RCC 7860 (cell line): ENCODE measurements at regions not wholly inside any gene's neighbourhood (a gene's known extent, or its start where the extent isn't known, plus 50 kb on each side); places are given as distances from the start of the nearest gene placed in this dataset.
"Not testable (repeated sequence)": the region's sequence is repeated elsewhere in the genome, so short reads cannot be mapped to it uniquely, and the experiment has no call there.

Source experiments
- DNase-seq: peaks from one replicate; pipeline ENCODE4 v3.0.0-alpha.2; 2015; ENCODE audit warnings: low spot score
- FAIRE-seq: peaks from 2 replicates; lab custom pipeline; 2012; peaks lifted over from hg19 to GRCh38; lab: Jason Lieb, UNC

DNA sequence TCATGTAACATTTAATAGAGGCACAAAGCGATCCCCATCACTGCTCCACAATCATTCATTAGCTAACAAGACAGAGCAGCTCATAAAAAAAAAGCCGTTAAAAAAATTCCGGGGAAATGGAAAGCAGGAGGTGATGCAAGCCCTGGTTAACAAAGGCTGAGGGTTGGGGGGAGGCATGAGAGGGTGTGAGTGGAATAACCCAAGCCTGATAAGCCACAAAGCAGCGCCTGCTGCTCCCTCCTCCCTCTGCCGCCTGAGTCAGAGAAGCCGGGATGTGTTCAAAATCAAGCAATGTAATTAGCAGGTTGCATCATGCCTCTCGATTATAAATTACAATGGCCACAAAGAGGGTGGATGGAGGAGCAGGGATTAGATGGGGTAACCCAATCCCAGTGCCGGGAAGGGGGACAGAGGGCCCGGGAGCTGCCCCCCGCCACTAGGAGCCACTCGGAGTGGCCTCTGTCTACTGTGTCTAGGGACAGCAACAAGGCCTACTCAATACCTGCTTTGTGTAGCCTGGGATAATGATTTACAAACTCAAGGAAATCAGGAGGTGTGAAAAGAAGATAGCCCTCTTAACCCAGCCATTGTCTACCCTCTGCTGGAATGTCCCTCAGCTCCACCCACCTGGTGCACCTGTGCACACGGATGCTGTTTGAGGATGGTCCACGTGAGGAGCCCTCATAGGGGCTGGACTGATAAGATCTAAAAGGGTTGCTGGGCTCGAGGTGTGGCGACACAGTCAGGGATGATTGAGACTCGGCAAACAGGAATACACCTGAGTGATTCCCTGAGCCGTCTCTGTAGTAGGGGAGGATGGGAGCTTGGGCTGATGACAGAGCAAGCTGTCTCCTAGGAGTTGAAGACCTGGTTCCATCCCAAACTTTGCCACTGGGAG is 156.9 kb downstream of the VEGFA start:
- DNase-seq (peak; percentile 77), FAIRE-seq (peak; percentile 85)

GRCh38 chr6:43925636-43926139 is 155.7 kb downstream of the VEGFA start:
- not testable (repeated sequence) for FAIRE-seq, DNase-seq

GRCh38 chr6:43924222-43924702 is 154.3 kb downstream of the VEGFA start:
- peak; percentile 85 for FAIRE-seq
- peak; percentile 91 for DNase-seq

DNA sequence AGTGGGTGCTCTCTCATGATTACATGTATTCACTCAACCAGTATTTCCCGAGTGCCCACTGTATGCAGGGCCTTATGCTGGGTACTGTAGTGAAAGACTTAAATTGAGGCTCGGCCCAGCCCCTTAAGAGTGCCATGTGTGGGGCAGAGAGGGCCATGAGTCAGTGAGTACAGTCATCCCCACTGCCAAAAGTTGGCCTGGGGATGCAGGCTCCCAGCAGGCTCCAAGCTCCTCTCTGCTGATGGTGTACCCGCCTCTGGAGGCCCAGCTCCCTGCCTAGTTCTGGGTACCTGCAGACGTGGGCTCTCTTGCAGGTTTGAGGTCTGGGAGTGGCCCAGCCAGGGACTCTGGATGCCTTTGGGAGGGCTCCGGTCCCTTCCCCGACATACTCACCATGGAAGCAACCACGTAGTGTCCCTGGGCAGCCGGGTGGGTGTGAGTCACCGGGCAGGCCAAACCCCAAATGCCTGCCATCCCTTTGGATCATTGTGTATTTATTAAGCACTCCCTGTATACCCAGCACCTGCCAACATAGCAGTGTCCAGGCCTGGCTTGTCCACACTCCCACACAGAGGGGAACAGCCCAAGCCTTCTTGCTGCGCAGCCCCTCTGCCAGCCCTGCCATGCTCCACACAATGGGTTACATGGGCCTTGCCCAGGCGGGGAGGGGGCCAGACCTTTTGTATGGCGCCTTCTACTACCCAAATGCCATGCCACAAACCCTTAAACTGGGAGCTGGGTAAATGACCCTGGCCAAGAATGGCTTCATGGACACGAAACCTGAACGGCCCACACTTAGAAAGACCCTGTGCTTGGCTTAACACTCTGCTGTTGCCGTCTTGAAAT is 153.6 kb downstream of the VEGFA start:
- FAIRE-seq (no peak), DNase-seq (peak; percentile 40)

DNA sequence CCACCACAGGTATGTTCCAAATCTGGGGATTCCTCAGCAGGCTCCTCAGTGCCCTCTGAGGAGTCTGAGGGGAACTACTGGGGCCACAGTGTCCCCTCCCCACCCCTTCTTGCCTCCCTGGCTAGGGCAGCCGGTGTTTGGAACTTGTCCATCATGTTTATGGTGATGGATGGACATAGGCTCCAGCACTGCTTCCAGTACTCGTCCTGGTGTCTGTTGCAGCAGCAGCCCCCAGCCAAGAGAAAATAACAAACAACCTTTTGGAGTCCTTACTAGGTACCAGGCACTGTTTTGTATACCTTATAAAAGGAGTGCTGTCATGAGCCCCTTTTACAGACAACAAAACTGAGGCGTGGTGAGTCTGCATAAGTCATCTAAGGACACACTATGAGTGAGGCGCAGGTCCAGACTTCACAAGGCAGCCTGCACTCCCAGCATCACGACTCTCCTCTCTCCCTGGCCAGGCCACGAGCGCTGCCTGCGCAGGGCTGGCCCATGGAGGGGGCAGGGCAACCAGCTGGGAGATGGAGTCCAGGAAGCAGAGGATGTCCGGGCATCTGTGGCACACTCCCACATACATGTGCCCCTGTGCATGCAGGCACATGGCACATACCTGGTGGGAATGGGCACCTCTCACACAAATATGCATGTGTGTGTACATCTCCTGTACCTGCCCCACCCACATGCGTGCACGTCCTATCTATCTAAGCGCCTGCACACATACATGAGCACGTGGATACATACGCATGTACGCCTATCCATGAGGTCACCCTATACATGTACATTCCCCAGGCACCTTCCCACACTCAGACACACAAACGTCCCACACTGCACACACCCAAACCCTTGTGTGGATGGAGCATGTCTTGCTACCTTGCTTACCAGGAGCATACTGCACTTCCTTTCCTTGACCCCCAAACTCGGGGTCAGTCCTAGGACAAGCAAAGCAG is 152.7 kb downstream of the VEGFA start:
- FAIRE-seq, result no peak
- no peak for DNase-seq

DNA sequence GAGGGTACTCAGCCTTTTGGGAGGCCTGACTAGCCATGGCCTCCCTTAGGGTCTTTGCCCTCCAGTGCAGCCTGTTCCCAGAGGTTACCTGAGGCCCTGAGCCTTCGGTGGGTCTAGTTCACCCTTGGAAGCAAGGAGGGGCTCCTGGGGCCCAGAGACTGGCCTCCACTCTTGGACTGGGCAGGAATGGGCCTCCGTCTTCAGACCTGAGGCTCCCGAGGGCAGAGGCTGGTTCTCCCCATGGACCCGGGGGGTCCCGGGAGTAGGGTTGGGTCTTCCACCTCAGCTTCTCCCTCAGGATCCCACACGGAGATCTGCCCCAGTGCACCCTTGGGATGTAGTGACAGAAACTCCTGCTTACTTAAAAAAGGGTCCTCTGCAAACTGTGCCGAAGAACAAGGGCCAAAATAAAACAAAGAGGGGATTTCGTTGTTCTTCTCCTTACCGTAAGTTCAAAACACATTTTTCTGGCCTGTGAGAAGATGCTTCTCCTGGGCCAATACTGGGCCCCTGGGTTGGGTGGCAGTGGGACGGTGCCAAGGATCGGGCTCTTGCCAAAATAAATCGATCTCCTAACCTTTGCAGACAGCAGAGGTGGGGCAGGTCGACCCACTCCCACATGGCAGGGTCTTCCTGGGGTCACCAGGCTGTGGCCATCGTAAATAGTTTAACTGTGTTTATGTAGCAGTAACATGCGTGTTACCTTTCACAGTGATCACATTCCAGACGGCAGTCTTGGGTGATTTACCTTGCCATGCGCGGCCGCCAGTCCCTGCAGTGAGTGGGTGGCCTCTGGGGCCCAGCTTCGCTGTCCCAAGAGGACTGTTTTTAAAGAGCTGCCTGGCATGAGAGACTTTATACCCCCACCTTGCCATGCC is 151.8 kb downstream of the VEGFA start:
- no peak for DNase-seq
- no peak for FAIRE-seq

DNA sequence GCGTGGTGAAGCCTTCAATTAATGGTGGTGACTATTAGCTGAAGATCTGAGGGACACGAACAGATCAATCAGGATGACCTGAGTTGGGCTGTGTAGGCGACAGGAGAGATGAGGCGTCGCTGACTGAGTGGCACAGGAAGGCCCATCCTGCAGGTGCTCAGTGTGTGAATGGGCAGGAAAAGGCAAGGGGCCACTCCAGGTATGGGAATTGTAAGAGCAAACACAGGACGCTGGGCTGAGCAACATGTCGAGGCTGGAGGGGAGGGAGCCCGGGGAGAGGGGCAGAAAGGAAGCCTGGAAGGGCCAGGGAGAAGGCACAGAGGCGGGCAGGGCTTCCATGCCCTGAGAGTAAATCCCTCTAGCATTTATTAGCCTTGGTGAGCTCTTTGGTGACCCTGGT is 151.0 kb downstream of the VEGFA start:
- FAIRE-seq, result no peak
- DNase-seq, result no peak

DNA sequence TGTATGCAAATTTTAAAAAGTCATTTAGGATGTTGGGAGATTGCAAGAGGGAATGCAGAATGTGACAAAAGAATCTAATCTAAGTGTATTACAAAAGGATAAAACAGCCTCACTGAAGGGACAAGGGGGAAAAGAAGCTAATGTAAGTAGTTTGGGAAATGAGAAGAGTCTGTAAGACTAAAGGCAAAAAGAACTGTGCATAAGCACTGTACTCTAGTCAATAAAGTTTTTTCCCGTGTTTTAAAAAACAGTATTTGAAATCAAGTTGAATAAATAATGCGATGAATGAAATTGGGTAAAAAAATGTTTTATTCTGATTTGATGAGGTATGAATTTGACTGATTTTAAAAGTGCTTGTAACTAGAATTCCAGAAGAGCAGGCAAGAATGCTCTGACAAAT is 149.8 kb downstream of the VEGFA start:
- FAIRE-seq, result no peak

DNA sequence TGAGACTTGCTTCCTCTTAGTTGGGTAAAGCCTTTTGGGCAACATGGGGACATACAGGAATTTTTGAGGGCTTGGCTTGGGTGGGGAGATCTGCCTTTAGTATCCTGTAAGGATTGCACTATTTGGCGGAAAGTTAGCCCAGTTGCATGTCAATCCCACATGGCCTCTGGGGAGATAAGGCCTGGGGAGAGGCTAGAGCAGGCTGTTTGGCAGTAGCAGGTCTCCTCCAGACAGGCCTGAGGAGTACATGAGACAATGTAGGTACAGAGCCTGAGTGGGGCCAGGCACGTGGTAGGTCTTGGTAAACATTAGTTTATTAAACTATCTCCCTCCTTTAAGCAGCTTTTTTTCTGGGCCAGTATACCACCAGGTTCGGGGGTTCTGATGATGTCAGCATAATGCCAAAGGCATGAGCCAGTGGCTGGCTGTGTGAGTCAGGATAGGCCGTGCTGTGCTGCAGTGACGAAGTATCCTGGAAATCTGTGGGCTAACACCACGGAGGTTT is 147.9 kb downstream of the VEGFA start:
- FAIRE-seq (no peak), DNase-seq (peak; percentile 10)

More for the DNA sequence above, 149.8 kb downstream of the VEGFA start:
- DNase-seq, result no peak

DNA sequence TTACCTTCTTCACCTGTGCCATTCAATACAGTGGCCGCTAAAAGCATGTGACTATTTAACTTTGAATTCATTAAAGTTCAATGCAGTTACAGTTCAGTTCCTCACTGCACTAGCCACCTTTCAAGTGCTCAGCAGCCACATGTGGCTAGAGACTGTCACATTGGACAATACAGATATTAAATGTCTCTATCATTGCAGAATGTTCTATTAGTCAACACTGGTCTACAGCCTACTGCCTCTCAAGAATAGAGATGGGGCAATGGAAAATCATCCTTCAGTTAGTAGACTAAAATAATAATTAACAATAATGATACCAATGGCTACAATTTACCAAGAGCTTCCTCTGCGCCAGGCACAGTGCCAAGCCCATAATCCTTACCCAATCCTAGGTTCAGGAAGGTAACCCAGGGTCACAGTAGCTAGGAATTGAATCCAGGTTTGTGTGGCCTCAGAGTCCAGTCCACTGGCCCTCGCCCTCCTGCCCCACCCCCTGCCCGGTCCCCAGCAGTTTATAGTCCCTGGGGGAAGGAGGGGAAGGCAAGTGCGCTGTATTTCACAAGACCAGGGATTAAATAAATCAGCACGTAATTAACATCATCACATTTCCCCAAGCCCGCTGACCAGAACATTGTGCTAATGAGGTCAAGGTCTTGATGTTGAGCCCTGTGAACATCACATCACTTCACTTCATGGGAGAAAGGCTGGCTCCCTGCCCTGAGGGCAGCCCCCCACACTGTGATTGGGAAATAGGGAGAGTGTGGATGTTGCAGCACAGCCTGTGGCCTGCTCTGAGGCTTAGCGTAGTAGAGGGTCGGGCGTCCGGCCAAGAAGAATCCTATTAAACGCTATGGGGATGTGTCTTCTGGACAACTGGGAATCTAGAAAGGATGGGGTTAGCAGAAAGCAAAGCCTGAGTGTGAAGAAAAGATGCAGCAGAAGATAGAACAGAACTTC is 147.2 kb downstream of the VEGFA start:
- peak; percentile 85 for FAIRE-seq
- DNase-seq, result peak; percentile 61

- no peak for DNase-seq
- no peak for FAIRE-seq
Measured at GRCh38 chr6:43915986-43916923, 146.2 kb downstream of the VEGFA start.

DNA sequence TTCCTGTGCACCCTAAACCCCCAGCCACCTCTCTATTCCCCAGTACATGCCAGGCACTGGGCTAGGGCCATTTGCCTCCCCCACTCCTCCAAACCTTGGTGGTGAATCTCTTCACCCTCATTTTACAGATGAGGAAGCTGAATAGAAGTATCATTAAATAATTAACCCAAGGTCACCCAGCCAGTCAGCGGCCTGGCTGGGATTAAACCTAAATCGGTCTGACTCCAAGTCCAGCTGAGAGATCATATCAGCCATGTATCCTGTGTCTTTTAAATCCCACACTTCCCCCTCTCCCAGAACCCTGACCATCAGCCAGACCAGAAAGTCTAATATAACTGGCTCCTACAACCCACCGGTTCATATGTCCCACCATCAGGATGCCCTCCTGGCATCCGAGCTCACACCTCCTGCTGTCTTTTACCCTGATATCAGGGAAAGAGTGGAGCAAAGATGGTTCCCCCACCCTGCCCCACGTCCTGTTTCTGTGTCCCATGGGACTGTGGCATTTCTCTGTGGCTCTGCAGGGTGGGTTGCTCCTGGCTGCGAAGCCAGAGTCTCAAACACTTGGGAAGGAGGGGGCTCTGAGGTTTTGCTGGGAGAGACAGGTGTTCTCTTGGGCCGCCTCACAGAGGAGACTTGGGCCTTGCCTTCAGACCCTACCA is 145.3 kb downstream of the VEGFA start:
- DNase-seq (peak; percentile 33), FAIRE-seq (peak; percentile 81)

GRCh38 chr6:43914272-43915147 is 144.5 kb downstream of the VEGFA start:
- FAIRE-seq (no peak), DNase-seq (no peak)

GRCh38 chr6:43913375-43914271 is 143.6 kb downstream of the VEGFA start:
- no peak for DNase-seq
- no peak for FAIRE-seq
